ENCODE measurements at regions not wholly inside any gene's neighbourhood (a gene's known extent, or its start where the extent isn't known, plus 50 kb on each side); places are given as distances from the start of the nearest gene placed in this dataset.

DNA sequence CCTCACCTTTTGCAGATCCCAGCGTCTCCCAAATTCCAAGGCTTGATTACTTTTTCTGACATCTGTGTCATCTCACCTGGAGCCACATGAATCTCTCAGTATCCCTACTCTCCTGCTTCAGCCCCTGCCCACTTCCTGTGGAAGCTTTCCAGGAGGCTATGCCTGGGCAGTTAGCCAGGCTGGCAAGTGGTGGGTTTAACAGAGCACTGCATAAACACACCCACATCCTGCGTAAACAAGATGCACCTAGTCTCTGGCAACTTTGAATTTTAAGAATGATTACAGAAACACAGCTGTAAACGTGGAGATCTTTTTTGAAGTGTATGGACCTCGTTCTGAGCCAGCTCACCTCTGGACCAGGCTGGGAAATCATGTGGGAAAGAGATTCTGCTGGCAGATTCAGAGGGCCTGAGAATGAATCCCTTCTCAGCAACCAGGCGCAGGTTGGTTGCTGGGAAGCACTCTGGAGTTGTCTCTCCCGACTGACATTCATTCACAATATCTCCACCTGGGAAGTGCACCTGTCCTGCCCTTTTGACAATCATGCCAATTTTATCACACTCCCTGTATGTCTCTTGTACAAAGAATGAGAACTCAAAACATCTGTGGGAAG lies 55.7 kb upstream of the FANCC start:
- no peak for DNase-seq
- no peaks in the 10 kb centered on the region for H4K20me1 ChIP-seq (ENCODE audit: control insufficient read depth, insufficient read depth, low read length, poor library complexity, severe bottlenecking)
- no peaks in the 10 kb centered on the region for H3K36me3 ChIP-seq (replicated peaks in 1 of 2; ENCODE audit: control extremely low read depth in 1 of 2, control insufficient read depth in 1 of 2, extremely low read depth in 1 of 2, insufficient read depth in 2 of 2, low read length in 1 of 2)
- intact Hi-C loops (cut with micrococcal nuclease) = no loop called here
- H3K4me1 ChIP-seq (ENCODE audit: control insufficient read depth in 2 of 2, insufficient read depth in 2 of 2, low read length in 2 of 2) = no peaks in the 10 kb centered on the region
- no peaks in the 10 kb centered on the region for H3K4me1 Mint-ChIP-seq
- peaks cover 0 to 4% (median 0%) of the 10 kb centered on the region in 4 experiments for H3K27me3 ChIP-seq (replicated peaks in 1 of 4; ENCODE audit: control extremely low read depth in 1 of 4, control insufficient read depth in 3 of 4, insufficient read depth in 4 of 4, low read length in 3 of 4)
- H3K27ac Mint-ChIP-seq = no peak overlapping the region
- no peak for ATAC-seq (ENCODE audit: low read depth)
- peaks cover 43% of the 10 kb centered on the region for H3K27me3 Mint-ChIP-seq
- H3K9me3 Mint-ChIP-seq (ENCODE audit: insufficient read depth) = peaks cover 1% of the 10 kb centered on the region
- H3K27ac ChIP-seq (ENCODE audit: low read length in 2 of 2) = no peak overlapping the region
- no peak overlapping the region for H3K4me2 ChIP-seq (replicated peaks; ENCODE audit: low read depth, low read length, poor library complexity, severe bottlenecking)
- H3K9ac ChIP-seq (ENCODE audit: low read length) = no peak overlapping the region
- H3K4me3 Mint-ChIP-seq = no peak overlapping the region
- no peak for TF ChIP-seq EZH2 (IDR thresholded peaks at IDR 0.05; ENCODE audit: borderline replicate concordance, insufficient read depth, low read depth, low read length, poor library complexity, severe bottlenecking)
- TF ChIP-seq, protein P1, sequence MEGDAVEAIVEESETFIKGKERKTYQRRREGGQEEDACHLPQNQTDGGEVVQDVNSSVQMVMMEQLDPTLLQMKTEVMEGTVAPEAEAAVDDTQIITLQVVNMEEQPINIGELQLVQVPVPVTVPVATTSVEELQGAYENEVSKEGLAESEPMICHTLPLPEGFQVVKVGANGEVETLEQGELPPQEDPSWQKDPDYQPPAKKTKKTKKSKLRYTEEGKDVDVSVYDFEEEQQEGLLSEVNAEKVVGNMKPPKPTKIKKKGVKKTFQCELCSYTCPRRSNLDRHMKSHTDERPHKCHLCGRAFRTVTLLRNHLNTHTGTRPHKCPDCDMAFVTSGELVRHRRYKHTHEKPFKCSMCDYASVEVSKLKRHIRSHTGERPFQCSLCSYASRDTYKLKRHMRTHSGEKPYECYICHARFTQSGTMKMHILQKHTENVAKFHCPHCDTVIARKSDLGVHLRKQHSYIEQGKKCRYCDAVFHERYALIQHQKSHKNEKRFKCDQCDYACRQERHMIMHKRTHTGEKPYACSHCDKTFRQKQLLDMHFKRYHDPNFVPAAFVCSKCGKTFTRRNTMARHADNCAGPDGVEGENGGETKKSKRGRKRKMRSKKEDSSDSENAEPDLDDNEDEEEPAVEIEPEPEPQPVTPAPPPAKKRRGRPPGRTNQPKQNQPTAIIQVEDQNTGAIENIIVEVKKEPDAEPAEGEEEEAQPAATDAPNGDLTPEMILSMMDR (IDR thresholded peaks at IDR 0.05) = no peak
- WGBS (ENCODE audit: insufficient coverage) = 63% methylated on average over 3 of the region's 6 CpGs
- peaks cover 0 to 5% (median 0%) of the 10 kb centered on the region in 3 donors for H3K9me3 ChIP-seq (ENCODE audit: control extremely low read depth in 1 of 3, control insufficient read depth in 2 of 3, insufficient read depth in 1 of 3, low read length in 2 of 3)
- no peak overlapping the region for H2AFZ ChIP-seq (ENCODE audit: insufficient read depth, low read depth, low read length, poor library complexity, severe bottlenecking)
- H3K79me2 ChIP-seq (ENCODE audit: control insufficient read depth, insufficient read depth, low read length) = no peaks in the 10 kb centered on the region
- ChIA-PET CTCF (no interaction called here), POLR2A (no interaction called here)
- no peak overlapping the region for H3K4me3 ChIP-seq (ENCODE audit: control extremely low read depth in 1 of 5, extremely low read depth in 1 of 5, insufficient read depth in 1 of 5, low read depth in 2 of 5, low read length in 4 of 5)

DNA sequence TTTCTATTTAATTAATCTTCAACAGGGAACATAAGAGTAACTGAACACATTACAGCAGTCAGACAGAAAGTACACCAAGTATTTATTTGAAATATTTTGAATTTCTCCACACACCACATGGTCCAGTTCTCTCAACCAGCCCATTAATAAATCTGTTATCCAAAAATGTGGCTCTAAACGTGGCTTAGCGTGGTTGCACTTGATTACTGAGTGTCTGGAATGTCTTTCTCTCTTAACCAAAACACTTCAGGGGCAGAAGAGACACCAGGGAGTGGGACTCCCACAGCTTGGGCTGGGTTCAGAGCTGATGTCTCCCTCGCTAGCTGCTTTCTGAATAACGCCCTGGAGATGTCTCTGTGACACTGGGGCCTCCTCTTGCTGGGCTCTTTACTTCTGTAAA lies 52.6 kb upstream of the FANCC start:
- Histone ChIP-seq H3K9ac (ENCODE audit: low read length) (no peak overlapping the region), H3K4me2 (replicated peaks; ENCODE audit: low read depth, low read length, poor library complexity, severe bottlenecking) (no peak overlapping the region), H3K4me1 (ENCODE audit: control insufficient read depth in 2 of 2, insufficient read depth in 2 of 2, low read length in 2 of 2) (no peaks in the 10 kb centered on the region), H3K79me2 (ENCODE audit: control insufficient read depth, insufficient read depth, low read length) (no peaks in the 10 kb centered on the region), H2AFZ (ENCODE audit: insufficient read depth, low read depth, low read length, poor library complexity, severe bottlenecking) (no peak overlapping the region), H3K4me3 (ENCODE audit: control extremely low read depth in 1 of 5, extremely low read depth in 1 of 5, insufficient read depth in 1 of 5, low read depth in 2 of 5, low read length in 4 of 5) (no peak overlapping the region), H4K20me1 (ENCODE audit: control insufficient read depth, insufficient read depth, low read length, poor library complexity, severe bottlenecking) (no peaks in the 10 kb centered on the region), H3K9me3 (ENCODE audit: control extremely low read depth in 1 of 3, control insufficient read depth in 2 of 3, insufficient read depth in 1 of 3, low read length in 2 of 3) (peaks cover 0 to 5% (median 0%) of the 10 kb centered on the region in 3 donors), H3K36me3 (replicated peaks in 1 of 2; ENCODE audit: control extremely low read depth in 1 of 2, control insufficient read depth in 1 of 2, extremely low read depth in 1 of 2, insufficient read depth in 2 of 2, low read length in 1 of 2) (no peaks in the 10 kb centered on the region), H3K27me3 (replicated peaks in 1 of 4; ENCODE audit: control extremely low read depth in 1 of 4, control insufficient read depth in 3 of 4, insufficient read depth in 4 of 4, low read length in 3 of 4) (peaks cover 0 to 7% (median 0%) of the 10 kb centered on the region in 4 experiments), H3K27ac (ENCODE audit: low read length in 2 of 2) (no peak overlapping the region)
- 76% methylated on average over 4 of the region's 4 CpGs for WGBS (ENCODE audit: insufficient coverage)
- H3K27ac Mint-ChIP-seq = no peak overlapping the region
- peaks cover 42% of the 10 kb centered on the region for H3K27me3 Mint-ChIP-seq
- H3K4me1 Mint-ChIP-seq = no peaks in the 10 kb centered on the region
- intact Hi-C loops (cut with micrococcal nuclease) = no loop called here
- H3K9me3 Mint-ChIP-seq (ENCODE audit: insufficient read depth) = no peaks in the 10 kb centered on the region
- ChIA-PET POLR2A (no interaction called here), CTCF (no interaction called here)
- no peak for ATAC-seq (ENCODE audit: low read depth)
- no peak overlapping the region for H3K4me3 Mint-ChIP-seq
- no peak for TF ChIP-seq EZH2 (IDR thresholded peaks at IDR 0.05; ENCODE audit: borderline replicate concordance, insufficient read depth, low read depth, low read length, poor library complexity, severe bottlenecking)
- TF ChIP-seq, protein P1 (IDR thresholded peaks at IDR 0.05) = no peak
- no peak for DNase-seq

Data from B cell (primary cell).